ENCODE measurements at regions not wholly inside any gene's neighbourhood (a gene's known extent, or its start where the extent isn't known, plus 50 kb on each side); places are given as distances from the start of the nearest gene placed in this dataset.

DNA sequence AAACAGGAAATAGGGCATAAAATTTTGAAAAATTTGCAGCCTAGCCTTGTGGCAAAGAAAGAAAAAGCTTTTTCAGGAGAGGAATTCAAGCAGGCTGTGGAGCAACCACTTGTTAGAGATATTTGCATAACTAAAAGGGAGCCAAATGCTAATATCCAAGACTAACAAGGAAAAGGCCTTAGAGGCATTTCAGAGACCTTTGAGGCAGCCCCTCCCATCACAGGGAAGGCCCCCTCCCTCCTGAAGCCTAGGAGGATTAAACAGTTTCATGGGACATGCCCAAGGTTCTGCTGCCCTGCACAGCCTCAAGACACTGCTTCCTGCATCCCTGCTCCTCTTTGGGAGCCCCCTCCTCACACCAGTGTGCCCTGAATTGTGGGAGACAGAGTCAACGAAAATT is 275.4 kb upstream of the SFRP2 start:
- no peaks in the 10 kb centered on the region for H3K36me3 ChIP-seq (ENCODE audit: insufficient read depth)
- H3K9ac ChIP-seq = no peak overlapping the region
- H3K27me3 ChIP-seq (ENCODE audit: insufficient read depth, low read depth) = no peaks in the 10 kb centered on the region
- no peak overlapping the region for H3K27ac ChIP-seq
- H2AFZ ChIP-seq (ENCODE audit: low read depth) = no peak overlapping the region
- H3K4me2 ChIP-seq = no peak overlapping the region
- no peaks in the 10 kb centered on the region for H4K20me1 ChIP-seq (ENCODE audit: insufficient read depth)
- TF ChIP-seq, protein P1, sequence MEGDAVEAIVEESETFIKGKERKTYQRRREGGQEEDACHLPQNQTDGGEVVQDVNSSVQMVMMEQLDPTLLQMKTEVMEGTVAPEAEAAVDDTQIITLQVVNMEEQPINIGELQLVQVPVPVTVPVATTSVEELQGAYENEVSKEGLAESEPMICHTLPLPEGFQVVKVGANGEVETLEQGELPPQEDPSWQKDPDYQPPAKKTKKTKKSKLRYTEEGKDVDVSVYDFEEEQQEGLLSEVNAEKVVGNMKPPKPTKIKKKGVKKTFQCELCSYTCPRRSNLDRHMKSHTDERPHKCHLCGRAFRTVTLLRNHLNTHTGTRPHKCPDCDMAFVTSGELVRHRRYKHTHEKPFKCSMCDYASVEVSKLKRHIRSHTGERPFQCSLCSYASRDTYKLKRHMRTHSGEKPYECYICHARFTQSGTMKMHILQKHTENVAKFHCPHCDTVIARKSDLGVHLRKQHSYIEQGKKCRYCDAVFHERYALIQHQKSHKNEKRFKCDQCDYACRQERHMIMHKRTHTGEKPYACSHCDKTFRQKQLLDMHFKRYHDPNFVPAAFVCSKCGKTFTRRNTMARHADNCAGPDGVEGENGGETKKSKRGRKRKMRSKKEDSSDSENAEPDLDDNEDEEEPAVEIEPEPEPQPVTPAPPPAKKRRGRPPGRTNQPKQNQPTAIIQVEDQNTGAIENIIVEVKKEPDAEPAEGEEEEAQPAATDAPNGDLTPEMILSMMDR (conservative IDR thresholded peaks at IDR 0.05; ENCODE audit: low read depth, low read length) = no peak
- H3K4me3 ChIP-seq (IDR thresholded peaks at IDR 0.05; ENCODE audit: insufficient read depth, low read depth, low read length) = no peak overlapping the region
- no peaks in the 10 kb centered on the region for H3K79me2 ChIP-seq (ENCODE audit: insufficient read depth, low read depth)
- H3K4me1 ChIP-seq (ENCODE audit: low read depth, poor library complexity, severe bottlenecking) = no peaks in the 10 kb centered on the region

GRCh38 chr4:154049457-154050181 is 260.7 kb upstream of the SFRP2 start:
- Histone ChIP-seq H3K4me3 (IDR thresholded peaks at IDR 0.05; ENCODE audit: insufficient read depth, low read depth, low read length) (no peak overlapping the region), H3K36me3 (ENCODE audit: insufficient read depth) (no peaks in the 10 kb centered on the region), H3K27ac (no peak overlapping the region), H3K9ac (no peak overlapping the region), H3K4me2 (no peak overlapping the region), H3K27me3 (ENCODE audit: insufficient read depth, low read depth) (no peaks in the 10 kb centered on the region), H4K20me1 (ENCODE audit: insufficient read depth) (no peaks in the 10 kb centered on the region), H3K4me1 (ENCODE audit: low read depth, poor library complexity, severe bottlenecking) (no peaks in the 10 kb centered on the region), H3K79me2 (ENCODE audit: insufficient read depth, low read depth) (no peaks in the 10 kb centered on the region), H2AFZ (ENCODE audit: low read depth) (no peak overlapping the region)
- TF ChIP-seq, protein P1 (conservative IDR thresholded peaks at IDR 0.05; ENCODE audit: low read depth, low read length) = no peak

- no peak overlapping the region for H3K4me2 ChIP-seq
- TF ChIP-seq, protein P1 (conservative IDR thresholded peaks at IDR 0.05; ENCODE audit: low read depth, low read length) = no peak
- no peak overlapping the region for H3K9ac ChIP-seq
- H2AFZ ChIP-seq (ENCODE audit: low read depth) = no peak overlapping the region
- H3K4me1 ChIP-seq (ENCODE audit: low read depth, poor library complexity, severe bottlenecking) = no peaks in the 10 kb centered on the region
- no peaks in the 10 kb centered on the region for H3K27me3 ChIP-seq (ENCODE audit: insufficient read depth, low read depth)
- no peaks in the 10 kb centered on the region for H3K79me2 ChIP-seq (ENCODE audit: insufficient read depth, low read depth)
- no peaks in the 10 kb centered on the region for H3K36me3 ChIP-seq (ENCODE audit: insufficient read depth)
- H3K27ac ChIP-seq = no peak overlapping the region
- no peaks in the 10 kb centered on the region for H4K20me1 ChIP-seq (ENCODE audit: insufficient read depth)
- H3K4me3 ChIP-seq (IDR thresholded peaks at IDR 0.05; ENCODE audit: insufficient read depth, low read depth, low read length) = no peak overlapping the region
Measured at GRCh38 chr4:154047733-154048132, 258.9 kb upstream of the SFRP2 start.

GRCh38 chr4:154044742-154045485 is 256.0 kb upstream of the SFRP2 start:
- no peaks in the 10 kb centered on the region for H3K36me3 ChIP-seq (ENCODE audit: insufficient read depth)
- H2AFZ ChIP-seq (ENCODE audit: low read depth) = no peak overlapping the region
- H3K79me2 ChIP-seq (ENCODE audit: insufficient read depth, low read depth) = no peaks in the 10 kb centered on the region
- H3K4me3 ChIP-seq (IDR thresholded peaks at IDR 0.05; ENCODE audit: insufficient read depth, low read depth, low read length) = no peak overlapping the region
- no peaks in the 10 kb centered on the region for H4K20me1 ChIP-seq (ENCODE audit: insufficient read depth)
- no peak overlapping the region for H3K9ac ChIP-seq
- TF ChIP-seq, protein P1 (conservative IDR thresholded peaks at IDR 0.05; ENCODE audit: low read depth, low read length) = no peak
- H3K4me1 ChIP-seq (ENCODE audit: low read depth, poor library complexity, severe bottlenecking) = no peaks in the 10 kb centered on the region
- H3K4me2 ChIP-seq = no peak overlapping the region
- H3K27me3 ChIP-seq (ENCODE audit: insufficient read depth, low read depth) = no peaks in the 10 kb centered on the region
- no peak overlapping the region for H3K27ac ChIP-seq
